GM23338 (cell line): ENCODE measurements at regions not wholly inside any gene's neighbourhood (a gene's known extent, or its start where the extent isn't known, plus 50 kb on each side); places are given as distances from the start of the nearest gene placed in this dataset.

Source experiments
- ATAC-seq: fragments of 200-7000 bp; cut with Tn5 transposase; 3 replicates; pipeline ENCODE4 v1.9.1; 2020
- DNase-seq: peaks from one replicate; pipeline ENCODE4 v3.0.0-alpha.2; 2015; ENCODE audit warnings: low spot score
- H2AFZ ChIP-seq: fragments of 200-600 bp; sonication (generic); 2 replicates; pipeline ENCODE4 v1.8.0; 2016; ENCODE audit warnings: antibody characterized with exemption, mild to moderate bottlenecking, moderate library complexity
- H3F3A ChIP-seq: fragments of 200-600 bp; sonication (generic); replicated peaks from 2 replicates; pipeline ENCODE4 v1.8.0; 2017; ENCODE audit warnings: antibody characterized with exemption, mixed run types, low read depth
- H3K27ac ChIP-seq: fragments of 200-600 bp; sonication (generic); 2 replicates; pipeline ENCODE4 v1.6.1; 2016; ENCODE audit warnings: low read depth
- H3K27me3 ChIP-seq: fragments of 200-600 bp; sonication (generic); 2 replicates; pipeline ENCODE4 v1.8.0; 2016; ENCODE audit warnings: mild to moderate bottlenecking, mixed run types, moderate library complexity; ENCODE audit not compliant: insufficient read depth
- H3K36me3 ChIP-seq: fragments of 200-600 bp; sonication (generic); 2 replicates; pipeline ENCODE4 v1.8.0; 2016; ENCODE audit warnings: mild to moderate bottlenecking; ENCODE audit not compliant: insufficient read depth
- H3K4me1 ChIP-seq: fragments of 200-600 bp; sonication (generic); 2 replicates; pipeline ENCODE4 v1.8.0; 2016; ENCODE audit warnings: mild to moderate bottlenecking, moderate library complexity; ENCODE audit not compliant: insufficient read depth
- H3K4me2 ChIP-seq: fragments of 200-600 bp; sonication (generic); 2 replicates; pipeline ENCODE4 v1.7.1; 2017; ENCODE audit warnings: mixed run types
- H3K4me3 ChIP-seq: fragments of 200-600 bp; sonication (generic); 2 replicates; pipeline ENCODE4 v1.6.1; 2016; ENCODE audit warnings: mixed run types
- H3K79me2 ChIP-seq: fragments of 200-600 bp; sonication (generic); replicated peaks from 2 replicates; pipeline ENCODE4 v1.8.0; 2017; ENCODE audit warnings: mild to moderate bottlenecking; ENCODE audit not compliant: insufficient read depth
- H3K9me2 ChIP-seq: fragments of 200-600 bp; sonication (generic); 2 replicates; pipeline ENCODE4 v1.8.0; 2017; ENCODE audit not compliant: insufficient read depth
- H4K20me1 ChIP-seq: fragments of 200-600 bp; sonication (generic); replicated peaks from 2 replicates; pipeline ENCODE4 v1.8.0; 2017; ENCODE audit warnings: mild to moderate bottlenecking; ENCODE audit not compliant: insufficient read depth
- H3K27ac Mint-ChIP-seq: 2 replicates; pipeline ENCODE4 v1.8.0; 2020; ENCODE audit warnings: inconsistent platforms, mild to moderate bottlenecking, moderate library complexity, mixed read lengths
- H3K27me3 Mint-ChIP-seq: 3 replicates; pipeline ENCODE4 v1.8.0; 2022; ENCODE audit warnings: low read depth, mild to moderate bottlenecking, moderate library complexity, mixed read lengths, inconsistent platforms; ENCODE audit not compliant: insufficient read depth, poor library complexity
- H3K36me3 Mint-ChIP-seq: 3 replicates; pipeline ENCODE4 v1.8.0; 2021; ENCODE audit warnings: low read depth, mild to moderate bottlenecking, inconsistent platforms, moderate library complexity, mixed read lengths
- H3K4me1 Mint-ChIP-seq: 3 replicates; pipeline ENCODE4 v1.8.0; 2020; ENCODE audit warnings: mild to moderate bottlenecking, inconsistent platforms, mixed read lengths
- H3K4me3 Mint-ChIP-seq: 3 replicates; pipeline ENCODE4 v1.8.0; 2021; ENCODE audit warnings: moderate library complexity, mild to moderate bottlenecking, inconsistent platforms, mixed read lengths
- H3K9me3 Mint-ChIP-seq: 3 replicates; pipeline ENCODE4 v1.8.0; 2020; ENCODE audit warnings: moderate library complexity, mild to moderate bottlenecking, inconsistent platforms, mixed read lengths
- EZH2phosphoT487 ChIP-seq: fragments of 200-600 bp; sonication (generic); IDR thresholded peaks from one replicate; pipeline ENCODE4 v1.8.1; 2018; ENCODE audit warnings: antibody characterized with exemption; ENCODE audit not compliant: unreplicated experiment
- NANOG ChIP-seq: IDR thresholded peaks from 2 replicates; pipeline ENCODE4 v1.6.1; 2016; ENCODE audit warnings: antibody characterized with exemption, borderline replicate concordance
- ZNF114 ChIP-seq: fragments of 250-450 bp; sonication (Bioruptor Pico); IDR thresholded peaks from 2 replicates; pipeline ENCODE4 v1.5.0; 2020; ENCODE audit warnings: mild to moderate bottlenecking, moderate library complexity
- ZNF462 ChIP-seq: fragments of 250-450 bp; sonication (Bioruptor Pico); IDR thresholded peaks from 2 replicates; pipeline ENCODE4 v1.5.0; 2020; ENCODE audit warnings: mild to moderate bottlenecking, moderate library complexity
- TF ChIP-seq, protein P1 (sequence below): IDR thresholded peaks from one replicate; pipeline ENCODE4 v1.6.1; 2018; ENCODE audit warnings: antibody characterized with exemption; ENCODE audit not compliant: unreplicated experiment
- TF ChIP-seq, protein P2 (sequence below), 2 experiments: fragments of 200-600 bp in 1 of 2; sonication (generic) in 1 of 2; conservative IDR thresholded peaks; 2 replicates each; pipeline versions ENCODE4 v1.5.1 to v1.6.1; 2016 to 2017; ENCODE audit warnings: antibody characterized with exemption in 2 of 2, low read depth in 2 of 2, mild to moderate bottlenecking in 2 of 2, moderate library complexity in 1 of 2

DNA sequence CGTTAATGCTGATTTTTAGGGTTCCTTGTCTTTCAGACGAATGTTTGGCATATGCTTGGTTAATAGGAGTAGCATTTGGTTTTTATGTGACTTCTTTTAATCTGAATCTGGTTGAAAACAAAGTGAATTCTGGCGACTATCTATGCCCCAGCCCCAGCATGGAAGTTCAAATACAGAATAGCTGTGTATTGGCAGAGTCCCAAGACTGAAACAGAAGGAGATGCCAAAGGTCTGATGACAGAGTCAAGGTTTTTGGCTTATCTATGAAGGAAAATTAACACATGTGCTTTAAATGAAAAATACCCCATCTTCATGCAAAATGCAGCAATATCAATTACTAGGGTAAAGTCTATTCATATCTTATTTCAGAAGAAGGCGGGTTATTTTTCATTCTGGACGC, 734.8 kb upstream of the NXPH2 start:
- Mint-ChIP-seq H3K27ac (no peak overlapping the region), H3K4me3 (no peak overlapping the region), H3K9me3 (no peaks in the 10 kb centered on the region), H3K36me3 (no peaks in the 10 kb centered on the region), H3K27me3 (no peaks in the 10 kb centered on the region), H3K4me1 (no peaks in the 10 kb centered on the region)
- Histone ChIP-seq H3K27ac (no peak overlapping the region), H3F3A (no peaks in the 10 kb centered on the region), H3K79me2 (no peaks in the 10 kb centered on the region), H3K27me3 (no peaks in the 10 kb centered on the region), H3K9me2 (0 out of 2 replicates have a peak, but pooled peaks cover 6% of the 10 kb centered on the region), H3K4me1 (no peaks in the 10 kb centered on the region), H4K20me1 (no peaks in the 10 kb centered on the region), H3K4me3 (no peak overlapping the region), H3K4me2 (no peak overlapping the region), H3K36me3 (no peaks in the 10 kb centered on the region), H2AFZ (no peak overlapping the region)
- TF ChIP-seq, protein P1, sequence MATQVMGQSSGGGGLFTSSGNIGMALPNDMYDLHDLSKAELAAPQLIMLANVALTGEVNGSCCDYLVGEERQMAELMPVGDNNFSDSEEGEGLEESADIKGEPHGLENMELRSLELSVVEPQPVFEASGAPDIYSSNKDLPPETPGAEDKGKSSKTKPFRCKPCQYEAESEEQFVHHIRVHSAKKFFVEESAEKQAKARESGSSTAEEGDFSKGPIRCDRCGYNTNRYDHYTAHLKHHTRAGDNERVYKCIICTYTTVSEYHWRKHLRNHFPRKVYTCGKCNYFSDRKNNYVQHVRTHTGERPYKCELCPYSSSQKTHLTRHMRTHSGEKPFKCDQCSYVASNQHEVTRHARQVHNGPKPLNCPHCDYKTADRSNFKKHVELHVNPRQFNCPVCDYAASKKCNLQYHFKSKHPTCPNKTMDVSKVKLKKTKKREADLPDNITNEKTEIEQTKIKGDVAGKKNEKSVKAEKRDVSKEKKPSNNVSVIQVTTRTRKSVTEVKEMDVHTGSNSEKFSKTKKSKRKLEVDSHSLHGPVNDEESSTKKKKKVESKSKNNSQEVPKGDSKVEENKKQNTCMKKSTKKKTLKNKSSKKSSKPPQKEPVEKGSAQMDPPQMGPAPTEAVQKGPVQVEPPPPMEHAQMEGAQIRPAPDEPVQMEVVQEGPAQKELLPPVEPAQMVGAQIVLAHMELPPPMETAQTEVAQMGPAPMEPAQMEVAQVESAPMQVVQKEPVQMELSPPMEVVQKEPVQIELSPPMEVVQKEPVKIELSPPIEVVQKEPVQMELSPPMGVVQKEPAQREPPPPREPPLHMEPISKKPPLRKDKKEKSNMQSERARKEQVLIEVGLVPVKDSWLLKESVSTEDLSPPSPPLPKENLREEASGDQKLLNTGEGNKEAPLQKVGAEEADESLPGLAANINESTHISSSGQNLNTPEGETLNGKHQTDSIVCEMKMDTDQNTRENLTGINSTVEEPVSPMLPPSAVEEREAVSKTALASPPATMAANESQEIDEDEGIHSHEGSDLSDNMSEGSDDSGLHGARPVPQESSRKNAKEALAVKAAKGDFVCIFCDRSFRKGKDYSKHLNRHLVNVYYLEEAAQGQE, result no peak
- TF ChIP-seq EZH2phosphoT487 (no peak), NANOG (no peak), ZNF462 (CRISPR knock-in tag) (no peak), ZNF114 (CRISPR knock-in tag) (no peak)
- TF ChIP-seq, protein P2, sequence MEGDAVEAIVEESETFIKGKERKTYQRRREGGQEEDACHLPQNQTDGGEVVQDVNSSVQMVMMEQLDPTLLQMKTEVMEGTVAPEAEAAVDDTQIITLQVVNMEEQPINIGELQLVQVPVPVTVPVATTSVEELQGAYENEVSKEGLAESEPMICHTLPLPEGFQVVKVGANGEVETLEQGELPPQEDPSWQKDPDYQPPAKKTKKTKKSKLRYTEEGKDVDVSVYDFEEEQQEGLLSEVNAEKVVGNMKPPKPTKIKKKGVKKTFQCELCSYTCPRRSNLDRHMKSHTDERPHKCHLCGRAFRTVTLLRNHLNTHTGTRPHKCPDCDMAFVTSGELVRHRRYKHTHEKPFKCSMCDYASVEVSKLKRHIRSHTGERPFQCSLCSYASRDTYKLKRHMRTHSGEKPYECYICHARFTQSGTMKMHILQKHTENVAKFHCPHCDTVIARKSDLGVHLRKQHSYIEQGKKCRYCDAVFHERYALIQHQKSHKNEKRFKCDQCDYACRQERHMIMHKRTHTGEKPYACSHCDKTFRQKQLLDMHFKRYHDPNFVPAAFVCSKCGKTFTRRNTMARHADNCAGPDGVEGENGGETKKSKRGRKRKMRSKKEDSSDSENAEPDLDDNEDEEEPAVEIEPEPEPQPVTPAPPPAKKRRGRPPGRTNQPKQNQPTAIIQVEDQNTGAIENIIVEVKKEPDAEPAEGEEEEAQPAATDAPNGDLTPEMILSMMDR (conservative IDR thresholded peaks at IDR 0.05; ENCODE audit: low read depth in 2 of 2), result no peak
- ATAC-seq (no peak), DNase-seq (no peak)
